Heart right ventricle (tissue), 16 donors: ENCODE measurements at regions not wholly inside any gene's neighbourhood (a gene's known extent, or its start where the extent isn't known, plus 50 kb on each side); places are given as distances from the start of the nearest gene placed in this dataset.

ENCODE experiments used
- ATAC-seq, 8 donors: fragments of 200-7000 bp; cut with Tn5 transposase; one replicate each; pipeline ENCODE4 v1.9.1; 2020; ENCODE audit warnings: mild to moderate bottlenecking in 8 of 8, moderate library complexity in 8 of 8, moderate number of reproducible peaks in 1 of 8
- DNase-seq, 2 donors: peaks; one replicate each; pipeline ENCODE4 v3.0.0-alpha.2; 2020
- H3K27ac ChIP-seq, 10 donors: fragments of 200-600 bp; sonication (generic) in 2 of 10; one replicate each; pipeline versions ENCODE4 v1.5.0 to v1.8.0; 2020 to 2022; ENCODE audit warnings: mild to moderate bottlenecking in 3 of 10
- H3K27me3 ChIP-seq, 7 donors: fragments of 200-600 bp; one replicate each; pipeline ENCODE4 v1.8.0; 2021 to 2022; ENCODE audit warnings: mild to moderate bottlenecking in 2 of 7
- H3K36me3 ChIP-seq, 9 donors: fragments of 200-600 bp; sonication (generic) in 1 of 9; one replicate each; pipeline versions ENCODE4 v1.5.0 to v1.8.0; 2020 to 2022; ENCODE audit warnings: mild to moderate bottlenecking in 2 of 9
- H3K4me1 ChIP-seq, 9 donors: fragments of 200-600 bp; sonication (generic) in 1 of 9; one replicate each; pipeline versions ENCODE4 v1.5.0 to v1.8.0; 2020 to 2022; ENCODE audit warnings: mild to moderate bottlenecking in 4 of 9
- H3K4me3 ChIP-seq, 10 donors: fragments of 200-600 bp; sonication (generic) in 2 of 10; one replicate each; pipeline versions ENCODE4 v1.5.0 to v1.8.0; 2020 to 2022; ENCODE audit warnings: mild to moderate bottlenecking in 7 of 10, moderate library complexity in 2 of 10
- H3K9me3 ChIP-seq, 11 donors: fragments of 200-600 bp in 10 of 11; sonication (generic) in 2 of 11; one replicate each; pipeline versions ENCODE4 v1.5.0 to v1.8.0; 2013 to 2022; ENCODE audit warnings: mild to moderate bottlenecking in 2 of 11, control low read depth in 1 of 11, moderate library complexity in 1 of 11
- WGBS, 2 donors: extraction: QIAGEN DNeasy Blood & Tissue Kit; methylation state at CpG; one replicate each; pipeline ENCODE4 v1.1.7; 2013; ENCODE audit warnings: inconsistent platforms in 1 of 2; 5-methylcytosine and 5-hydroxymethylcytosine counted together
- intact Hi-C, 10 donors: fragments of 100-400 bp; cut with DNase I; formaldehyde crosslinking; loops; one replicate each; pipeline versions ENCODE4 v1.11.1 to v1.14.2; 2022
- TF ChIP-seq, protein P1 (sequence below), 9 donors: fragments of 200-600 bp; sonication (generic) in 2 of 9; IDR thresholded peaks; one replicate each; pipeline versions ENCODE4 v1.5.0 to v1.8.0; 2021 to 2022; ENCODE audit warnings: antibody characterized with exemption in 9 of 9, mild to moderate bottlenecking in 5 of 9, moderate library complexity in 1 of 9
- donor health status: Arrhythmogenic right ventricular cardiomyopathy.
- donor health status: ischemic (EF 13 %, LVEDD 7.1; RV severe dilation, severe dysfunction).
- donor health status: healthy with polysubstance abuse.
- donor health status: DM: no; HTN: yes; CAD: no.
- donor health status: DM: no; HTN: no; CAD: no.
- donor health status: ischemic (EF 25% LVEDD 6.9; RV normal size, moderate dysfunction).
- donor health status: ischemic (EF 25% LVEDD 5.7; RV mildly dilated, moderate dysfunction).
- donor health status: healthy.
- donor health status: DM: yes; HTN: yes; CAD: no.
- donor health status: Ischemic cardiomyopathy.
- donor health status: ischemic (EF 35%, LVEDD 5.7; RV mildly dilated, moderate dysfunction).
- donor health status: nonischemic (EF 11% LVEDD 7.7; RV severe dilation, severe dysfunction).
- donor health status: DM: yes; HTN: yes; CAD: no.
- donor health status: PGD.
- donor health status: ischemic (EF 29% LVEDD 5.4; RV normal size, mild dysfunction).
- donor health status: nonischemic (EF 23%, LVEDD 6.1; RV moderate dilation, normal function).

DNA sequence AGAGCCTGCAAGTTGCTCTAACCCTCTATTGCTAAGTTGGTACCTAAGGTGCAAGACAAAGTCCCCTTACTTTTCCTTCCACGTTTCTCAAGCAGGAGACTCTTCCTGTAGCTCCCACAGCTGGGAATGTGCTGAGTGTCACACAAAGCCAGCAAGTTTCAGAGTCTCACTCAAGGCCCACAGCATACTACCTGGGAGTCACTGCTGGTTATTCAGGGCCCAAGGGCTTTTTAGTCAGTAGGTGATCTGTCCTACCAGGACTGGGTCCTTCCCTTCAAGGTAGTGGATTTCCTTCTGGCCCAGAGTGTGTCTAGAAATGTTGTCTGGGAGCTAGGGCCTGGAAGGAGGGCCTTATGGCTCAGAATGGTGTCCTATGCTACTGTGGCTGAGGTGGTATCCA is 261.9 kb upstream of the CITED2 start:
- no peak overlapping the region for H3K27ac ChIP-seq
- ATAC-seq: no peak
- H3K27me3 ChIP-seq: no peaks in the 10 kb centered on the region
- no peak overlapping the region for H3K4me3 ChIP-seq
- H3K9me3 ChIP-seq: peaks cover 0 to 3% (median 0%) of the 10 kb centered on the region in 11 donors
- no peak for DNase-seq
- 79 to 81% methylated on average over 1 of the region's 1 CpG for WGBS, 2 donors
- no peaks in the 10 kb centered on the region for H3K36me3 ChIP-seq
- TF ChIP-seq, protein P1, sequence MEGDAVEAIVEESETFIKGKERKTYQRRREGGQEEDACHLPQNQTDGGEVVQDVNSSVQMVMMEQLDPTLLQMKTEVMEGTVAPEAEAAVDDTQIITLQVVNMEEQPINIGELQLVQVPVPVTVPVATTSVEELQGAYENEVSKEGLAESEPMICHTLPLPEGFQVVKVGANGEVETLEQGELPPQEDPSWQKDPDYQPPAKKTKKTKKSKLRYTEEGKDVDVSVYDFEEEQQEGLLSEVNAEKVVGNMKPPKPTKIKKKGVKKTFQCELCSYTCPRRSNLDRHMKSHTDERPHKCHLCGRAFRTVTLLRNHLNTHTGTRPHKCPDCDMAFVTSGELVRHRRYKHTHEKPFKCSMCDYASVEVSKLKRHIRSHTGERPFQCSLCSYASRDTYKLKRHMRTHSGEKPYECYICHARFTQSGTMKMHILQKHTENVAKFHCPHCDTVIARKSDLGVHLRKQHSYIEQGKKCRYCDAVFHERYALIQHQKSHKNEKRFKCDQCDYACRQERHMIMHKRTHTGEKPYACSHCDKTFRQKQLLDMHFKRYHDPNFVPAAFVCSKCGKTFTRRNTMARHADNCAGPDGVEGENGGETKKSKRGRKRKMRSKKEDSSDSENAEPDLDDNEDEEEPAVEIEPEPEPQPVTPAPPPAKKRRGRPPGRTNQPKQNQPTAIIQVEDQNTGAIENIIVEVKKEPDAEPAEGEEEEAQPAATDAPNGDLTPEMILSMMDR (IDR thresholded peaks at IDR 0.05): no peak
- H3K4me1 ChIP-seq: peaks cover 0 to 26% (median 0%) of the 10 kb centered on the region in 9 donors
- intact Hi-C loops: no loop called here

- DNase-seq (no peak), ATAC-seq (no peak)
- 93 to 98% methylated on average over 8 of the region's 8 CpGs for WGBS, 2 donors
- TF ChIP-seq, protein P1 (IDR thresholded peaks at IDR 0.05): no peak
- H3K4me1 ChIP-seq: peaks cover 0 to 18% (median 0%) of the 10 kb centered on the region in 9 donors
- H3K9me3 ChIP-seq: peaks cover 0 to 9% (median 0%) of the 10 kb centered on the region in 11 donors
- no peak overlapping the region for H3K4me3 ChIP-seq
- H3K36me3 ChIP-seq: no peaks in the 10 kb centered on the region
- intact Hi-C loops: no loop called here
- H3K27me3 ChIP-seq: no peaks in the 10 kb centered on the region
- no peak overlapping the region for H3K27ac ChIP-seq
These were observed 261.1 kb upstream of the CITED2 start for GRCh38 chr6:139635401-139636130.

GRCh38 chr6:139632840-139633239 is 258.4 kb upstream of the CITED2 start:
- intact Hi-C loops: no loop called here
- Histone ChIP-seq H3K36me3 (no peaks in the 10 kb centered on the region), H3K9me3 (peaks cover 0 to 11% (median 0%) of the 10 kb centered on the region in 11 donors), H3K27ac (no peak overlapping the region), H3K4me1 (peaks cover 0 to 4% (median 0%) of the 10 kb centered on the region in 9 donors), H3K4me3 (no peak overlapping the region), H3K27me3 (no peaks in the 10 kb centered on the region)
- ATAC-seq: no peak
- WGBS, 2 donors: 62 to 79% methylated on average over 1 of the region's 1 CpG
- TF ChIP-seq, protein P1 (IDR thresholded peaks at IDR 0.05): no peak
- DNase-seq: no peak

DNA sequence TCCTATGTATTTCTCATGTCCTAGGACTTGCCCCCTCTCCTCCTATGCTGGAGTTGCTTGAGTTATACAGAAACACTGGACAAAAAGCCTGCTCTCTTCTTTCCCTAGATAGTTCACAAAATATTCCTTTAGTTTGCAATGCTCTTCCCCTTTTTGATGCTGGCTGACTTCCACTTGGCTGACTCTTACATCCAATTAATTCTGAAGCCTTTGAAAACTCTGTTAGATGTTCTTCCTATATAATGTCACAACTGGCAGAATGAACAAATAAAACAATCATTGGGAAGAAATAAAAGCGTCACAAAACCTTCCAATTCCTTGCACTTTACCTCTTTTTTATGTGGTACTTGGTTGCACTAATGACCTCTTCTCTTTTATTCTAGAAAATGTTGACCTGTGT is 253.8 kb upstream of the CITED2 start:
- no peak for DNase-seq
- intact Hi-C loops: no loop called here
- H3K27ac ChIP-seq: no peak overlapping the region

More for the DNA sequence above, 253.8 kb upstream of the CITED2 start:
- no peak for ATAC-seq
- TF ChIP-seq, protein P1 (IDR thresholded peaks at IDR 0.05): no peak
- WGBS, 2 donors: 69 to 83% methylated on average over 1 of the region's 1 CpG
- Histone ChIP-seq H3K4me3 (no peak overlapping the region), H3K36me3 (no peaks in the 10 kb centered on the region), H3K27me3 (no peaks in the 10 kb centered on the region), H3K9me3 (peaks cover 0 to 11% (median 0%) of the 10 kb centered on the region in 11 donors), H3K4me1 (peaks cover 0 to 28% (median 0%) of the 10 kb centered on the region in 9 donors)
